Lower lobe of right lung (tissue), 2 donors: ENCODE measurements at regions not wholly inside any gene's neighbourhood (a gene's known extent, or its start where the extent isn't known, plus 50 kb on each side); places are given as distances from the start of the nearest gene placed in this dataset.
A peak's percentile ranks its signal among the peaks of the same experiment; 100 is the strongest.

Experiments used
- ATAC-seq, 2 donors: fragments of 200-7000 bp; cut with Tn5 transposase; one replicate each; pipeline ENCODE4 v1.9.1; 2020 to 2022; ENCODE audit warnings: mild to moderate bottlenecking in 2 of 2, moderate library complexity in 2 of 2
- DNase-seq: peaks from one replicate; pipeline ENCODE4 v3.0.0-alpha.2; 2020
- H3K27ac ChIP-seq: fragments of 200-600 bp; one replicate; pipeline ENCODE4 v1.8.0; 2022
- H3K27me3 ChIP-seq: fragments of 200-600 bp; one replicate; pipeline ENCODE4 v1.8.0; 2022; ENCODE audit warnings: low read depth
- H3K36me3 ChIP-seq: fragments of 200-600 bp; one replicate; pipeline ENCODE4 v1.8.0; 2022; ENCODE audit warnings: mild to moderate bottlenecking
- H3K4me1 ChIP-seq: fragments of 200-600 bp; one replicate; pipeline ENCODE4 v1.8.0; 2022
- H3K4me3 ChIP-seq: fragments of 200-600 bp; one replicate; pipeline ENCODE4 v1.8.0; 2022; ENCODE audit warnings: mild to moderate bottlenecking
- H3K9me3 ChIP-seq: fragments of 200-600 bp; one replicate; pipeline ENCODE4 v1.8.0; 2022
- CTCF ChIP-seq: fragments of 200-600 bp; IDR thresholded peaks from one replicate; pipeline ENCODE4 v1.8.0; 2022; ENCODE audit warnings: antibody characterized with exemption, mild to moderate bottlenecking
- intact Hi-C: fragments of 100-400 bp; cut with DNase I; formaldehyde crosslinking; loops from one replicate; pipeline ENCODE4 v1.11.0; 2022
- donor health status: DM: no; HTN: yes; CAD: no; lungs with severe emphysema.

- H3K4me1 ChIP-seq = no peaks in the 10 kb centered on the region
- no peaks in the 10 kb centered on the region for H3K9me3 ChIP-seq
- H3K27ac ChIP-seq = no peak overlapping the region
- no peak for TF ChIP-seq CTCF
- H3K4me3 ChIP-seq = no peak overlapping the region
- intact Hi-C loops = no loop called here
- DNase-seq (no peak), ATAC-seq (no peak)
- no peaks in the 10 kb centered on the region for H3K36me3 ChIP-seq
- H3K27me3 ChIP-seq = no peaks in the 10 kb centered on the region
Observed at GRCh38 chr4:25474690-25475089, 97.6 kb downstream of the ANAPC4 start.

- no peak for TF ChIP-seq CTCF
- Histone ChIP-seq H3K27ac (no peak overlapping the region), H3K9me3 (no peaks in the 10 kb centered on the region), H3K36me3 (no peaks in the 10 kb centered on the region), H3K4me3 (no peak overlapping the region), H3K4me1 (no peaks in the 10 kb centered on the region), H3K27me3 (no peaks in the 10 kb centered on the region)
- intact Hi-C loops = no loop called here
- ATAC-seq (no peak), DNase-seq (no peak)
Observed at GRCh38 chr4:25477221-25477620, 100.2 kb downstream of the ANAPC4 start.

- TF ChIP-seq CTCF = no peak
- Histone ChIP-seq H3K27ac (no peak overlapping the region), H3K4me1 (no peaks in the 10 kb centered on the region), H3K4me3 (no peak overlapping the region), H3K36me3 (no peaks in the 10 kb centered on the region), H3K27me3 (no peaks in the 10 kb centered on the region), H3K9me3 (no peaks in the 10 kb centered on the region)
- intact Hi-C loops = no loop called here
- no peak for DNase-seq
- no peak for ATAC-seq
Observed at GRCh38 chr4:25481648-25482047, 104.6 kb downstream of the ANAPC4 start.

GRCh38 chr4:25484243-25484721 lies 107.2 kb downstream of the ANAPC4 start:
- no peaks in the 10 kb centered on the region for H3K36me3 ChIP-seq
- H3K4me3 ChIP-seq = no peak overlapping the region
- TF ChIP-seq CTCF = no peak
- no peaks in the 10 kb centered on the region for H3K27me3 ChIP-seq
- H3K27ac ChIP-seq = no peak overlapping the region
- H3K9me3 ChIP-seq = no peaks in the 10 kb centered on the region
- ATAC-seq (no peak), DNase-seq (no peak)
- intact Hi-C loops = no loop called here
- no peaks in the 10 kb centered on the region for H3K4me1 ChIP-seq

- Histone ChIP-seq H3K27ac (no peak overlapping the region), H3K4me3 (no peak overlapping the region), H3K4me1 (no peaks in the 10 kb centered on the region), H3K36me3 (no peaks in the 10 kb centered on the region), H3K9me3 (no peaks in the 10 kb centered on the region), H3K27me3 (no peaks in the 10 kb centered on the region)
- DNase-seq = no peak
- intact Hi-C loops = no loop called here
- no peak for ATAC-seq
- TF ChIP-seq CTCF = no peak
Observed at GRCh38 chr4:25485104-25485503, 108.0 kb downstream of the ANAPC4 start.

- intact Hi-C loops = no loop called here
- Histone ChIP-seq H3K9me3 (no peaks in the 10 kb centered on the region), H3K27me3 (no peaks in the 10 kb centered on the region), H3K4me3 (no peak overlapping the region), H3K27ac (no peak overlapping the region), H3K36me3 (no peaks in the 10 kb centered on the region), H3K4me1 (no peaks in the 10 kb centered on the region)
- ATAC-seq (peak in 1 of 2 donors; percentile 33), DNase-seq (no peak)
- TF ChIP-seq CTCF = no peak
Observed at GRCh38 chr4:25486171-25486570, 109.1 kb downstream of the ANAPC4 start.
